SW 1271 (cell line): ENCODE measurements at regions not wholly inside any gene's neighbourhood (a gene's known extent, or its start where the extent isn't known, plus 50 kb on each side); places are given as distances from the start of the nearest gene placed in this dataset.
A peak's percentile ranks its signal among the peaks of the same experiment; 100 is the strongest.

Experiments used
- DNase-seq, 2 experiments: peaks; one replicate each; lab custom pipeline; 2025; lab: John Stamatoyannopoulos, UW

- no peak for DNase-seq
Observed at GRCh38 chr4:123573866-123574508, 177.4 kb downstream of the SPRY1 start.

DNA sequence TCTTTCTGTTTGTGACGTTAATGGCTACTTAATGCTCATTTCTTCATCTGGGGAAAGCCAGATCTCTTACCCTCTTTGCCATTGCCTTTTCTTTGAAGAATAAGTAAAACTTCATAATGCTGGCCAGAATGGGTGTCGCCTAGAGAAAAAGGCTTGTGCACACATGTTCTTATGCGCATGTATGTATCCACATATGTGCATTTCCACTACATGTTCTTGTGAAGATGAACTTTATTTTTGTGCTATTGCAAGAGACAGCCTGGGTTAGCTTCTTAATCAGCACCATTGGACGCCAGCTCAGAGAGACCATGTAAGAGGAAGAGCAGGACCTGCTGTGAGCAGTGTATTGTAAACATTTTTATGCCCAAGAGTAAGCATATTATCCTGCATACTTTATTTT lies 178.7 kb downstream of the SPRY1 start:
- DNase-seq, result no peak

GRCh38 chr4:123577225-123577906 lies 180.8 kb downstream of the SPRY1 start:
- no peak for DNase-seq

DNA sequence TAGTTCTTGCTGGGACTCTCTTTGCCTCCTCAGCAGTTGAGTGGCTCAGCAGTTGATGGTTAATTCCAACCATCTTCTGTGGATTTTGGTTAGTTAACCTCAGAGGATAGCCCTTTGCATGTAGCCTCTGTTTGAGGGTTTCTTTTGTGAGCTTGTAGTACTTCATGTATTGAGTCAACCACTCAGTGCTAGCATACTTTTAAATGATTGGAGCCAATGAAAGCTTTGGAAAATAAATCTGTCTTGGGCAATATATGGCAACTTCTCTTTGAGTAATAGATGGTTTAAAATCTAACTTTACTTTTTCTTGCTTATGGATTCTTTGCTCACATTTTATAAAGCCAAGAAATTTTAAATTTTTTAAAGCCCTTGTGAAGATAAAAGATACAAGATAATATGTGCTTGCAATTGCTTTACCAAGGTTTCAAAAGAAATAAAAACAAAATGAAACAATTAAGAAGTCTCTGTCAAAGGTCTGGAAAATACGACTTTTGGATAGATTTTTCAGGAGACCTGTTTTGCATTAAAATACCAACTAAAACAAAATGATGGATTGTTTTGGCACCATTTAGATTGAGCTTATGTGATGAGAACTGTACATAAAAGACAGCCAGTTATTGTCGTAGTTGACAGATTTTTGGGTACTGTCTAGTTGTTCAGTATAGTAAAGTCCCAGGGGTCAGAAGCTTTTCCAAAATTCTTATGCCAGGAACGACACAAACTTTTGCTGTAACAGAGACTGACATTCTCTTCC lies 181.9 kb downstream of the SPRY1 start:
- DNase-seq, result no peak

- no peak for DNase-seq
Observed at GRCh38 chr4:123579961-123580360, 183.4 kb downstream of the SPRY1 start.

DNA sequence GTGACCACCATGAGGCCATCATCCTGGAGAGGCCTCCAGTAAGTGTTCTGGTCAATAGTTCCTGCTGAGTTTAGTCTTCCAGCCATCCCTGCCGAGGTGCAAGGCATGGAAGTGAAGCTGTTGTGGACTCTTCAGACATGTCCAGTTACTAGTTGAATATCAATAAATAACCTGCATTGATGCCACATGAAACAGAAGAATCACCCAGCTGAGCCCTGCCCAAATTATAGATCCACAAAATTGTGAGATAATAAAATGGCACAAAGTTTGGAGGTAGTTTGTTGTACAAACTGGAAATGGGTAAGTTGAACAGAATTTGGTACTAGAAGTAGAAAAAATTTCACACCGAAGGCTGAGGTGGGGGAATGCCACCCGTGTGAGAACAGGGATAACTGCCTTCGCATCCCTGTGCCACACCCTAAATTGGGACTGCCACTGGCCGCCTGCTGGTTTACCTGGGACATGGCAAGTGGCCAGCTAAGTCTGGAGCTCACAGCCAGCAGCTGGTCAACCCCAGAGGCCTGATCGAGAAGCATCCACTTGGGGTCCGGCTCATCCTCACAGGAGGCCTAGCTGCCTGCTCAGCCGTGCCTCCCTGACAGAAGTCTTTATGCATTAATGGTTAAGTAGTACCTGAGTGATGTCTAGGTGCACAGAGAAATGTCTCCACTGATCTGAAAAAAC lies 184.5 kb downstream of the SPRY1 start:
- DNase-seq, result no peak

DNA sequence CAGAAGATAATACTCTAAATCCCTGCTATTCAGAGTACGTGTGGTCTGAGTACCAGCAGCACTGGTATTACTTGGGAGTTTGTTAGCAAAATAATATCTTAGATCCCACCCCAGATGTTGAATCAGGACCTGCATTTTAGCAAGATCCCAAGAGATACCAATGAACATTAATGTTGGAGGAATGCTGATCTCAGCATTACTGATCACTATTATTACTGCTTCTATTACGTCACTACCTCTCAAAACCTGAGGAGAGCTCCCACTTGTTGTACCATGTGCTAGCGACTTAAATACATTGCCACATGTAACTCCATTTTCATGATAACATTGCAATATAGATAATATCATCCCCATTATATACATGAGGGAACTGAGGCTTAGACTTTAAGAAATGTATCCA lies 185.2 kb downstream of the SPRY1 start:
- DNase-seq, result no peak

DNA sequence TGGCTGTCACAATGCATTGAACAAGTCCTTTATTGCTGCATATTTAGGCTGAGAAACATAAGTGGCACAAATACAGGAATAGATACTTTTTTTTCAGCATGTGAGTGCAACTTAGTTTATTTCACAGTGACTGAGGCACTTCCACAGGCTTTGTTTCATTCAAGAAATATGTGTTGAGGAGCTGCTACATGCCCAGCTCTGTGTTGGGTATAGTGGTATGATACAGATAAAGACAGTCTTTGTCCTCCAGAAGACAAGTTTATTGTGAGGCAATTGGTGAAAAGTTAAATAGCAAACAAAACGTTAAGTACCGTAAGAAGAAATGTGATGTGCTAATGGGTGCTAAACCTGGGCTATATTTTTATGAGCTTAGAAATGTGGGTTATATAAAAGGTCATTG lies 186.4 kb downstream of the SPRY1 start:
- DNase-seq, result no peak

DNA sequence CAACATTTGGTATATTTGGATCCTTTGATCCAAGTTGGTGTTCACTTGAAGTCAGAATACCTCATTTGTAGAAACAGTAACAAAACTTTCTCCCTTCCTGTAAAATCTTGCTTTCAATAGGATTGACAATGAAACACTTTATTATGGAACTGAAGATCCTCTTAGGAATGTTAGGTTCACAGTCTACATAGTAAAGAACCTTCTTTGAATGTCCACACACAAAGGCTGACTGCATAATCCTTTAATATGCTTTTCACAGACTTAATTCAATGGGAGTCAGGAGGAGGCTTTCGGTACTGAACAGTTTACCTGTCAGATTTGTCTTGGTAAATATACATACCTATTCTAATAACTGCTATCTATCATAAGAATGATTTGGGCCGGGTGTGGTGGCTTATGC lies 188.5 kb downstream of the SPRY1 start:
- DNase-seq, result no peak

DNA sequence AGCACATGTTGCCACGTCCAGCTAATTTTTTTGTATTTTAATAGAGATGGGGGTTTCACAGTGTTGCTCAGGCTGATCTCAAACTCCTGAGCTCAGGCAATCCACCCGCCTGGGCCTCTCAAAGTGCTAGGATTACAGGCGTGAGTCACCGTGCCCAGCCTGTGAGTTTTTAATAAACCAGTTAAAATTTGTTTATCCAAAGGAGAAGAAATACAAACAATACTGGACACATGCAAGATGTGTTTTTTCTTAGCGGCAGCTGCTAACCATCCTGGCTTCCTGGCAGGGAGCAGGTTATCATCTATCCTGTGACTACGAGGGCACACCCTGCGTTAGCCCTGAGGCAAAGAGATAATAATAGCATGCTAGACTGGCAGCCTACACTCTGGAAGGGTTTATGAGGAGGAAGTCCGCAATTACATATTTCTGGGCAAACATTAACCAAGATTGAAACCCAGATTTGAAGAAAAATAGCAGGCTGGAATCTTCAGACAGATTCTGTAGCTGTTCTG lies 191.4 kb downstream of the SPRY1 start:
- peak; percentile 1 to 82 for DNase-seq

- peak in 1 of 2 experiments; percentile 35 for DNase-seq
Observed at GRCh38 chr4:123588631-123589241, 192.1 kb downstream of the SPRY1 start.

DNA sequence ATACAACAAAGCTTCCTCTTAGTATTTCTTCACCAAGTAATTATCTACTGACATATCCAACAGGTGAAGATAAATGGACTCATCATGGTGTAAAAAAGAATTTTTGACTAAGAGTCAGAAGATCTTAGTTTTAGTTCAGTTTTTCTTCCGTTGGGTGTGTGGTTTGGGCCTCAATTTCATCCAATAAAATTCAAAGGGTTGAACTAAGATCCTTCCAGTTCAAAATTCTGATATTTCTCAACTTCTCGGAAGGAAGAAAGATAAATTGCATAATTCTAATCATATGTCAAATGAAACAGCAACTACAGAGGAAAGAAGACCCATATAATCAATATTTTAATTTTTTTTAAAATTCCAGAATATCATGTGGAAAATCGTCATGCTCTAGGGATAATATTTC lies 192.7 kb downstream of the SPRY1 start:
- no peak for DNase-seq

- no peak for DNase-seq
Observed at GRCh38 chr4:123591875-123592274, 195.3 kb downstream of the SPRY1 start.

DNA sequence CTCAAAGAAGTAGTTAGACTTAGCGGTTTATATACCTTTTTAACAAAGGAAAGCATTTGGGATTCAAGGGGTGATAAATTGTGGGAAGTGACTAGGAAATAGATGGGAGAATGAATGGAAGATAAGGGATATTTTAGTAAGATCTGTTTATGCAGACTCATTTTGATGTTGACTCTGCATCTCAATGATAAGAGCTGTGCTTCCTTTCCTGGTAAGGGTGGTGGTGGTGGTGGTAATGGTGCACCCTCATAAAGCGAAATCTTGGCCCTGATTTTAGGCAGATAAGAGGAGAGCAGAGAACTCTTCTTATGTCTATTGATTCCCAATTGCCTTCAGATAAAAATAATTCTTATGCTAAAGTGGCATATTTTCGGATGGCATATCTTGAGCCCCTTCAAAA lies 197.1 kb downstream of the SPRY1 start:
- no peak for DNase-seq

DNA sequence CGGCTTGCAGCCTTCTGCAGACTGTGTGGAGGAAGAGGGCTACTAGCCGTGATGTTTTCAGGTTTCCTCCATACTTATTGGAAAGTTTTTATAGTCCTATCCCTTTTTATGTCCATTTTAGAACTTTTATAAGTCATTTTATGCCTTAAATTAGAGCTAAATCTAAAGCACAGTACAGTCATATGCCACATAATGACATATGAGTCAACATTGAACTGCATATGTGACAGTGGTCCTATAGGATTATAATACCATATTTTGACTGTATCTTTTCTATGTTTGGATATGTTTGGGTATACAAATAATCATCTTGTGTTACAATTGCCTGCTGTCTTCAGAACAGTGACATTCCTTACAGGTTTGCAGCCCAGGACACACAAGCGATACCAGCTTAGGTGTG lies 200.2 kb downstream of the SPRY1 start:
- DNase-seq, result no peak

DNA sequence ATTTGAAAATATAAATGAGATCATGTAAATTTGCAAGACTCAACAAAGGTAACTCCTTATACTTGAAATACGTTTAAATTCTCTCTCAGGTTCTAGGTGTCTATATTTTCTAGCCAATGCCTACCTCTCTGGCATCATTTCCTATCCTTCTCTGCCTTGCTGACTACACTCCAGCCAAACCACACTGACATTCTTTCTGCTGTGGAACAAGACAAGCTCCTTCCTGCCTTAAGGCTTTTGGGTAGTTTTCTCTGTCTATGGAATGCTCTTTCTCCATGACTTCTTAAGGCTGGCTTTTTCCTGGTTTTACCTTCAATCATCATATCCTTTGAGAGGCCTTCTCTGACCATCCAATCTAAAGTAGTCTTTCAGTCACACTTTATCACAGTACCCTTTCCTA lies 201.0 kb downstream of the SPRY1 start:
- DNase-seq, result no peak

DNA sequence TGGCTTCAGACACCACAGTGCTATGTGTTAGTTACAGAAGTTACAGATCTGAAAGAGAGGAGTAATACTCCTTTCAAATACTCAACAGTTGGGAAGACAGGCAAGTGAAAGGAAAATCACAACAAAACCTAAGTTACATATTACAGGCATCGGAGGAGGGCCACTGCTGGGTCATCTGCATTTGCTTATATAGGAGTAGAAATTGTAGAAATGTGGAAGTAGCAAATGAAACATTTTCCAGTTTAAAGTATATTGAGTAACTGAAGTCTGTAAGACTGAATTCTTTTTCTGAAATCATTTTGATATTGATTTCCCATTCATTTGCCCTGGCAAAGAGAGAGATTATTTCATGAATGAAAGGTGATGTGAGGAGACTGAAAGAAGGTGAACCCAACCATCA lies 201.7 kb downstream of the SPRY1 start:
- DNase-seq, result no peak

DNA sequence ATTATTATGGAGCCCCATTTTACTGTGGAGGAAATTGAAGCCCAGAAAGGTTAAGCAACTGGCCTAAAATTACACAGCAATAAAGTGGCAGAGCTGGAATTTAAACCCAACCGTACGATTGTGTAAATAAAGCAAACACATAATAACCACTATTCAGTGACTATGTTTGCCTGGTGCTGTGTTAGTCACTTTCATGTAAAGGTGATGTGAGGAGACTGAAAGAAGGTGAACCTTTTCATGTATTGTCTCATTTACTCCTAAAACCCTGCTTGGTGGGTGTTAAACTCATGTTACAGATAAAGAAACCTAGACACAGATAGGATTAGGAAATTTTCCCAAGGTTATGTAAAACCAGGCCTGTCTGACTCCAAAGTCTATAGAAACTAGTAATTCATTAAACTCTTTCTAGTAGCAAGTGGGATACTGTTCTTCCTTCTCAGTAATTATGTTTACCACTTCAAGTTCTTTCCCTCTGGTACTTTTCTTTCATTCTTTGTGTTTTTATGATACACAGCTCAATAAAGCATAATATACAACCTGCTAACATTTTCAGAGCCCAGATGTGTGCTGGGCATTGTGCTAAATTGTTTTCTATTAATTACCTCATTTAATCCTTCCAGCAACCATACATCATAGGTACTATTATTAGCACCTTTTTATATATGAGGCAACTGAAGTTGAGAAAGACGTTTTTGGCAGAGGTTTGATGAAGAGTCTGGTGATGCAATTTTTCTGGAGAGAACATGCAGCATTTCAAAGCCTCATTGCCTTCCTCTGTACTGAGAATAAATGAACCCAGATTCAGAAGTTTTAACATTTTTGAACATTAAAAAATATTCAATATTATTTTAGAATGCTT lies 202.7 kb downstream of the SPRY1 start:
- DNase-seq, result no peak

GRCh38 chr4:123599920-123600810 lies 203.6 kb downstream of the SPRY1 start:
- peak in 1 of 2 experiments; percentile 1 for DNase-seq
